Uterus (tissue), 2 donors: ENCODE measurements at regions not wholly inside any gene's neighbourhood (a gene's known extent, or its start where the extent isn't known, plus 50 kb on each side); places are given as distances from the start of the nearest gene placed in this dataset.

Experiments used
- POLR2A ChIP-seq, 2 donors: fragments of 450-650 bp; IDR thresholded peaks; one replicate each; pipeline ENCODE4 v1.6.1; 2016; ENCODE audit warnings: antibody characterized with exemption in 2 of 2, mild to moderate bottlenecking in 1 of 2, moderate library complexity in 1 of 2
- TF ChIP-seq, protein P1 (sequence below), 4 experiments: fragments of 200-600 bp in 2 of 4; fragments of 450-650 bp in 2 of 4; sonication (generic) in 2 of 4; IDR thresholded peaks; one replicate each; pipeline ENCODE4 v1.5.1; 2016 to 2019; ENCODE audit warnings: antibody characterized with exemption in 4 of 4, mild to moderate bottlenecking in 2 of 4, moderate library complexity in 1 of 4

DNA sequence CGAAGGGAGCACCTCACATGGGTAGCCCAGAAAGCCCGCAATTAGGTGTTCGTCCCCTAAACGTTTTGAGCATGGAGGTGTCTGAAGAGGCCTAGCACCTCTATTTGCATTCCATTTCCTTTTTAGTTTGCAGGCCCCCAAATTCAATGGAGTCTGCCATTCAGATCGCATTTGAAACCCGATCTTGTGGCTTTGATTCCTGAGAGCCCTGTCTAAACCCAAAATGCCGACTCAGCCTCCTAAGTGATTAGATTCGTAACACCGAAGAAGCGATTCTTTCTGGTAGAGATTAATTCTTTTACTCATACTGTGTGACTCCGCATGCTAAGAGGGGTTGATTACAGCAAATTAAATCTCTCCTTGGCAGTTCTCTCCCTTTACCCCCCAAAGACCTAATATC, 415.2 kb upstream of the KAZN start:
- TF ChIP-seq, protein P1, sequence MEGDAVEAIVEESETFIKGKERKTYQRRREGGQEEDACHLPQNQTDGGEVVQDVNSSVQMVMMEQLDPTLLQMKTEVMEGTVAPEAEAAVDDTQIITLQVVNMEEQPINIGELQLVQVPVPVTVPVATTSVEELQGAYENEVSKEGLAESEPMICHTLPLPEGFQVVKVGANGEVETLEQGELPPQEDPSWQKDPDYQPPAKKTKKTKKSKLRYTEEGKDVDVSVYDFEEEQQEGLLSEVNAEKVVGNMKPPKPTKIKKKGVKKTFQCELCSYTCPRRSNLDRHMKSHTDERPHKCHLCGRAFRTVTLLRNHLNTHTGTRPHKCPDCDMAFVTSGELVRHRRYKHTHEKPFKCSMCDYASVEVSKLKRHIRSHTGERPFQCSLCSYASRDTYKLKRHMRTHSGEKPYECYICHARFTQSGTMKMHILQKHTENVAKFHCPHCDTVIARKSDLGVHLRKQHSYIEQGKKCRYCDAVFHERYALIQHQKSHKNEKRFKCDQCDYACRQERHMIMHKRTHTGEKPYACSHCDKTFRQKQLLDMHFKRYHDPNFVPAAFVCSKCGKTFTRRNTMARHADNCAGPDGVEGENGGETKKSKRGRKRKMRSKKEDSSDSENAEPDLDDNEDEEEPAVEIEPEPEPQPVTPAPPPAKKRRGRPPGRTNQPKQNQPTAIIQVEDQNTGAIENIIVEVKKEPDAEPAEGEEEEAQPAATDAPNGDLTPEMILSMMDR (IDR thresholded peaks at IDR 0.05): no peak
- TF ChIP-seq POLR2A (IDR thresholded peaks at IDR 0.05): no peak
